Activated CD4-positive, CD25-positive, alpha-beta regulatory T cell treated with anti-CD3 and anti-CD28 coated beads, Interleukin-2, amount 50 U/mL, for 16 hours (primary cell): ENCODE measurements at regions not wholly inside any gene's neighbourhood (a gene's known extent, or its start where the extent isn't known, plus 50 kb on each side); places are given as distances from the start of the nearest gene placed in this dataset.
A peak's percentile ranks its signal among the peaks of the same experiment; 100 is the strongest.

Experiments used
- DNase-seq: peaks from one replicate; pipeline ENCODE4 v3.0.0-alpha.2; 2020; ENCODE audit warnings: low read depth, low spot score

DNA sequence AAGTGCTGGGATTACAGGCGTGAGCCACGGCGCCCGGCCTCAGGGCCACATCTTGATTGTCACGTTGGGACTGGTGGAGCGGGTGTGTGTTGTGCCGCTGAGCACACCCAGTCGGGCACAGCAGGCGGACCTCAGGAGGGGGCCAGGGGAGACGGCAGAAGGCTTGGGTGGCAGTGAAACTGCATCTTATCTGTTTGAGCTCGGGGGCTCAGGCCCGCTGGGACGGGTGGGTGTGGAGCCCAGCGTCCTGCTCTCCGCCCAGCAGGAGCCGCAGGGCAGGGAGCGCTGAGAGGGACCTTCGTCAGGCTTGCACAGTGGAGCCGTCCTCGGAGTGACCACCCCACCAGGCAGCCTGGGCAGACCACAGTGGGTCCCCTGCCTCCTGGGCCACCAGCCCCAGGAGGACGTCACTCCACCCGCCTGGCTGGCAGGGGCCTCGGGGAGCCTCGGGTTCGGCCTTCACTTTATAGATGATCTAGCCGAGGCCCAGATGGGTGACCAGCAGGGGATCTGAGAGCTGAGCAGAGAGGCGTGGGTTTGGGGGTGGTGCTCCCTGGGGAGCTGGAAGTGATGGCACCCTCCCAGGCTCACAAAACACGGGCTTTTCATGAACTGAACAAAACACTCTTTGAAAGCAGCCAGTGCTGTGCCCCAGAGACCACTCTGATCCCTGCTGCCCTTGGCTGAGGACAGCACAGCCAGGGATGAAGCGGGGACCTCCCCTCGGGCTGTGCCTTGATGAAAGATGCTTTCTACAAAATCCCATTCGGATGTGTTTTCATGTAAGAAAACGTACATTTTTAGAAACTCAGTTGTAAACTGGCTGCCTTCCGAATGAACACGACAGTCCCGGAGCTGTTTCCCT, 181.1 kb downstream of the SEC14L1 start:
- DNase-seq = no peak

DNA sequence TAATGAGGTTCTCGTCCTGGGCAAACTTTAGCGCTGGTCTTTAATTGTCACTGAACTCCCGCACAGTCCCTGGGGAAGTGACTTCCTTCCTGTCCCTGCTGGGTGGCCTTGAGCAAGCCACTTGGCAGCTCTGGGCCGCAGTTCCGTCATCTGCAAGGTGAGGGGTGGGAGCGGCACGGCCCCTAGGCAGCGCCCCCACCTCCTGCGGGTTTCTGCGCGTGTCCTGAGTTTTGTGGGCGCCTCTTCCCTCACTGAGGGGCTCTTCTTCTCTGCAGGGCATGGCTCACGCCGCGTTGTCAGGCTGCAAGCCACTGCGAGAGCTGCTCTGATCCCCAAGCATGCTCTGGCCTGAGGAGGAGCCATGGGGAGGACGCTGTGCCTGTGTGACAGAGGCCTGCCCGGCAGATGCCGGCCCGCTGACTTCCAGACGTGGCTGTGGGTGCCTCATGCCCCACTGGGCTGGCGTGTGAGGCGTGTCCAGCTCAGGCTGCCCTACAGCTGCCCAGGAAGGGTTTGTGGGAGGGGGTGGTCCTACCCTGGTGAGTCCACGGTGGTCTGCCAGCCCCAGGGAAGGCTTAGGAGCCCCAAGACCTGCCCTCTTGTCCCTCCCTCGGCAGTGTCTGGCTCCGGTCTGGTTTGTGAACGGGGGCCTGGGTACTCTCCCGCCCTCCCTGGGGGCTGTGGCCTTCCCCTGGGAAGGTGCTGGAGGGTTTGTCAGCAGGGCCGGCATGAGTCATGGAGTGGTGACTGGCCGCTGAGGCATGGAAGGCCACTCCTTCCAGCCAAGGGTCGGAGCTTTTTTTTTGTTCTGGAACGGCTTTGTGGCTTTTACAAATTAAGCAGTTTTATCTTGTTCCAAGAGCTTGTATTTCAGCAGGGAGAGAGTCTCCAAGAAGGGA, 182.0 kb downstream of the SEC14L1 start:
- no peak for DNase-seq

DNA sequence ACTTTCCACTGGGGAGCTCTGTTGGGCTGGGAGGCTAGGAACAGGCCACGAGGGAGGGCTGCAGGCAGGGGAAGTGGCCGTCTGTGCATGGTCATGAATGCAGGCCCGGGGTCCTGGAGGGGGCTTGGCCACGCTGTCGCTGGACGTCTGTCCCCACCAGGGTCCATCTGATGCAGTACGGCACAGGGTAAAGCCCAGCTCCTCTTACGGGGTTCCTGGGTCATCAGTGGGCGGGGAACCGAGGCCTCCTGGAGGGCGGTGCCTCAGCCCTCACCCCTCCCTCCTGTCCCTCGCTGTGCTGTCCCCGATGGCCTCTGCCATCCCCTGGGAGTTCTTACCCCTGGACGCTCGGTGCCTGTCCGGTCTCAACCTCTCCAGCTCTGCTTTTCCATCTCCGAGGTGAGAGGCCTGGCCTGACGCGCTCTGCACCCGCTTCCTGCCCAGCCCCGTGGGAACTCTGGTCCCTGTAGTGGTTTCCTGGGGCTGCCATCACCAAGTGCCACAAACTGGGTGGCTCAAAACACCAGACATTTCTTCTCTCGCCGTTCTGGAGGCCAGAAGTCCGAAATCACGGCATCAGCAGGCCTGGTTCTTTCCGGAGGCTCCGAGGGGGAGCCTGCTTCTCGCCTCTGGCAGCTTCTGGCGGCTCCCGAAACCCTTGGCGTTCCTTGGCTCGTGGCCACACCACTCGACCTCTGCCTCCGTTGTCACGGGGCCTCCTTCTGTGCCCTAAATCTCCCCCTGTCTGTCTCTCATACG, 182.8 kb downstream of the SEC14L1 start:
- no peak for DNase-seq

DNA sequence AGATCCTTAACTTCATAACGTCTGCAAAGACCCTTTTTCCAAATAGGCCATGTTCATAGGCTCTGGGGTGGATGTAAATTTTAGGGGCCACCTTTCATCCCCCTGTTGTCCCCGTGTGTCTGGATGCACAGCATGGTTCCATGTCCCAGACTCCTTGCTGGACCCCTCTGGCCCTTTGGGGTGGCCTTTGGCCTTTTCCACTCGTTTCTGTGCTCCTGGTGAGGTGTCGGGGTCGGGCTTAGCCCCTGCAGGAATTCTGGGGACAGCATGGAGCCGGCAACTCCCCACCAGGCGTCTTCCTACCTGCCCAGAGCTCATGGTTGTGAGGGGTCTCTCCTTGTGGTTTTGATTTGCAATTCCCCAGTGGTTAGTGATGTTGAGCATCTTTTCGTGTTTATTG, 183.5 kb downstream of the SEC14L1 start:
- no peak for DNase-seq

DNA sequence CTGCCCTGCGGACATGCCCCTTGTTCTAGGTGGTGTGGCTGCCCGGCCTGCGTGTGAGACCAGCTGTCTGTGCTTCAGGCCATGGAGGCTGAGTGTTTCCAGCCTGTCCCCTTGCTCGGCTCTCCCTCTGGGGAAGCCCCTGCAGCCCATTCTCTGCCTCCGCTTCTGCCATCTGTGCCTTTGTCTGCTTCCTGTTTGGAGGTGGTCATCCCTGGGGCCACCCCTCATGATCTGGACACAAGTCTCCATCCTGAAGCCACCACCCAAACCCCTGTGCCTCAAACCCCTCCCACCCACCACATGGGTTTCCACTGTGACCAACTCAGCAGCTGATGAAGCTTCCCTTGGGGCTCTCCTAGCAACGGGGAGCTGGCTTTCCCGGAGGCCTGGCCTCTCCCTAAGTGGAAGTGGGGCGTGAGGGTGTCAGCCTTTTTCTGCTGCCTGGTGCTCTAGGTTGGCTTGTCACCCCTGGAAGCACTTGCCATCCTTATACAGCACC, 184.9 kb downstream of the SEC14L1 start:
- no peak for DNase-seq

DNA sequence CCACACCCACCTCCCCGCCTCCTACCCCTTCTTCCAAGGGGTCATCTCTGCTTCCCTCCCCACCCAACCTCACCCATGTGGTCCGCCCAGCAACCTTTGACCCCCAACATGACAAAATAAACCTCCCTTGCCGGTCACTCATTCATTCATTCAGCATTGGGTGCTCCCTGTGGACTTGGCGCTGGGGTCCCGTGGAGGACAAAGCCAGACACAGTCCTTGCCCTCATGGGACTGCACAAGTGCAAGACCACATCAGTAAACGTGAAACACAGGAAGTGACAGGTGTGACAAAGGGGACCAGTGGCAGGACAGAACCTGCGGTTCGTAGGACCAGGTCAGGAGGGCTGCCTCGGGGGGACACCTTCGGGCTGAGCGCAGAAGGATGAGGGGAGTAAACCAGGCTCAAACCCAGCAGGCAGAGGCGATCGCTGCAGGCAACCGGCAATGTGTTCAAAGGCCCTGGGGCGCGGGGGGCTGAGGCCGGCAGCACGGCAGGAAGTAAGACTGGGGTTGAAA, 185.4 kb downstream of the SEC14L1 start:
- DNase-seq = no peak

DNA sequence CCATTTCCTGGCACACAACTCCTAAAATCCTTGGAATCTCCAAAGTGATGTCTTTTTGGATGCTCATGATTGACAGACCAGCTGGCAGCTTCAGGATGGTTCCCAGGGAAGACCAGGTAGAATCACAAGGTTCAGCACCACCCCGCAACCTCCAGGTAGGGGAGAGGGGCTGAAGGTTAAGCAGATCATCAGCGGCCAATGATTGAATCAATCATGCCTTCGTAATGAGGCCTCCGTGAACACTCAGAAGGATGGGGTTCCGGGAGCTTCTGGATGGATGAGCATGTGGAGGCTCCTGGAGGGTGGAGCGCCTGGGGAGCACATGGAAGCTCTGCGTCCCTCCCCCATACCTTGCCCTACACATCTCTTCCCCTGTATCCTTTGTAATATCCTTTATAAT, 185.9 kb downstream of the SEC14L1 start:
- DNase-seq = no peak

DNA sequence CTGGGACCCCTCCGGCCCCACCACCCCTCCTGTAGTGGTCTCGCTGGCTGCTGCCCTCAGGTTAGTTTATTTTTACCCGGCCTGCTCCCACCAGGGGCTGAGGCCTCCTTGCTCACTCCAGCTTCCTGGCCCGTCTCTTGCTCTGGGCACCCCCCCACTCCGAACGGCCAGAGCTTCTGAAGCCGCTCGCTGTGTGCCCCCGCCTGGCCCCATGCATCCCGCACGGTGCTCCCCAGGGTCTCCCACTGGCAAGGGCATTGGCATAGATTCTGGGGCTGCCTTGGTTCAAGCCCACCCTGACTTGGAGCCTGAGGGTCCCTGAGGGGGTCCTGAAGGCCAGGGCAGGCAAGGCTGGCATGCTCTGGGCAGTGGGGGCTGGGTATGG, 186.4 kb downstream of the SEC14L1 start:
- DNase-seq = no peak

DNA sequence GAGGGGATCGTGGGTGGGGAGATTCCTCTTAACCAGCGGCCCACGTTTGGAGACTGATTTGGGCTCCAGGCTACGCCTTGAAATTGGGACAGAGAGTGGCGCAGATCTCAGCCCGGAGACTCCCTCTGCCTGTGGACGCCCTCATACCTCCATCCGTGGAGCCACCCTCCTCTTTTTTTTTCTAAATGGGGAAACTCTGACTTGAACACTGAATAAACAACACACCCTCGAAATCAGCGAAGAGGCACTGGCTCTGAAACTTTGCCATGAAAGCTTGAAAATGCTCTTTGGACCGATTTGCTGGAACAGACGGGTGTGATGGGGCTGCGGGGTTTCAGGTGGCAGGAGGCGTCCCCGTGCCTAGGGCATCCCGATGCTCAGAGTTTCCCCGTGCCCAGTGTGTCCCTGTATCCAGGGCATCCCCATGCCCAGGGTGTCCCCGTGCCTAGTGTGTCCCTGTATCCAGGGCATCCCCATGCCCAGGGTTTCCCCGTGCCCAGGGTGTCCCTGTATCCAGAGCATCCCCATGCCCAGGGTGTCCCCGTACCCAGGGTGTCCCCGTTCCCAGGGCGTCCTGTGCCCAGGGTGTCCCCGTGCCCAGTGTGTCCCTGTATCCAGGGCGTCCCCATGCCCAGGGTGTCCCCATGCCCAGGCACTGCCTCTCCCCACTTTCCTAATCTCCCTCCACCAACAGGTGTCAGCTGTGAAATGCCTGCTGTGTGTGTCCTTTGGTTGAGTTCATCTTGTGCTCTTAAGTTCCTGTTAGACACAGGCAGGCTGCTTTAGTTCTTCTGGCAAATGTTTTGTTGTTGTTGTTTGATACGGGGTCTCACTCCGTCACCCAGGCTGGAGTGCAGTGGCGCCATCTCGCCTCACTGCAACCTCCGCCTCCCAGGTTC, 187.0 kb downstream of the SEC14L1 start:
- no peak for DNase-seq

DNA sequence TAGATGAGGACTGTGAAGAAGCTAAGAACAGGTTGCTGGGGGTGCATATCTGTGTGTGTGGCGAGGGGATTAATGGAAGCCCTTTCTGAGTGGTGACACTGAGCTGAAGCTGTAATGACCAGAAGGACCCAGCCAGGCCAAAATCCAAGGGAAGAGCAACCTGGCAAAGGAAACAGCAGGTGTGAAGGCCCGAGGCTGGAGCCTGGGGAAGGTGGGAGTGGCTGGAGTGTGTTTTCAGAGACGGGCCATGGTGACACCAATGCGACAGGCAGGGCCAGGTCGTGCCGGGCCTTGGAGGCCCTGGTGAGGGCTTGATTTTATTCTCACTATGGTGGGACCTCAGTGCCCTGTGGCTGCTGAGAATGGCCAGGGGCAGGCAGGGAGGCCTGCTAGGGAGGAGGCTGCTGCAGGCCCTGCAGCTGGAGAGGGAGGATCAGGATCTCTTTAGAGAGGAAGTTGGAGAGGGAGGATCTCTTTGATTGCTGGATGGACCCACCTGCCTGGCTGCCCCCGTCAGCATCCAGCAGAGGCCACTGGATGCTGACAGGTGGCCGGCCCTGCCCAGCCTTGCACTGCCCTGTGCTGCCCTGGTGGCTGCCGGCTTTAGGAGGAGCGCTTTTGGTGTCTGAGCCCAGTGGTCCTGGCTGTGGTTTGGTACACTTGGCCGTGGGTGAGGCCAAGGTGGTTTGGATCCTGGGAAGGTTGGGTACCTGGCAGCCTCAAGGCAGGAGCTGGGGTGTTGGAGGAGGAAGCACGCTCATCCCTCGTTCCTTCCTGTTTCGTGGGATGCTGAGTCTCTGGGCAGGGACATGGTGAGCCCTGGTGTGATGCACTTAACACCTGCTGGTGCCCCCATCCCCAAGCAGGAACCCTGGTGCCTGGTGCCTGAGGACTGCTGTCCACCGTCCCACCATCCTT, 188.3 kb downstream of the SEC14L1 start:
- no peak for DNase-seq

DNA sequence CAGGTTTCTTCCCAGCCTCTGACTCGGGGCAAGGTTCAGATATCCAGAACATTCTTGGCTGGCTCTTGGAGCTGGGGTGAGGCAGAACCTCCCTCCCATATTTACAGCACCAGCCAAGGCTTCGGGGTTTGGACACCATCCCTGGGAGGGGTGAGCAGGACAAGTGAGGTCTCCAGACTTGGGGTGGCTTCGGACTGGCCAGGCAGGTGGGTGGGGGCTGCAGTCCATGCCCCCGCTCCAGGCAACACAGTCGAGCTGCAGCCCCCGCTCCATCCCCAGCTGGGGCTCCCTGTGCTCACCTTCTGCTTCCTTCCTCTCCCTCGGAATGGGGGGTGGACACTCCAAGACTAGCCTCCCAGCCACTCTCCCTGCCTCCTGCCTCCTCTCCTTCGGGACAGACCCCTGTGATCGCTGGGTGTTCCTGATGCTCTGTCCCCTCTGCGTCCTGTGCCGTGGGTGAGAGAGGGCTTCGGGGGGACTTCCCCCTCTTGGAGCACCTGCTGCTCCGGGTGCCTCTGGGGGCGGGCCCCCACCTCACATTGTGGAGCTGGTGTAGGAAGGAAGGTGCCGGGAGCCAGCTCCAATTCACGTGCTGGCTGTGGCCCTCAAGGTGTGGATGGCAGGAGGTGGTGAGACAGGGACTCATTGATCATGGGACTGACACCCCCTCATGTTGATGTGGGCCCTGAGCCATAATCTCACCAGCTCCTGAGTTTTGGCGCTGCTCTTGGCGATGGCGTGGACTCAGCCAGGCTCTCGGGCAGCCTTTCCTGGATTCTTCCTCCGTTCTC, 189.2 kb downstream of the SEC14L1 start:
- DNase-seq = no peak

DNA sequence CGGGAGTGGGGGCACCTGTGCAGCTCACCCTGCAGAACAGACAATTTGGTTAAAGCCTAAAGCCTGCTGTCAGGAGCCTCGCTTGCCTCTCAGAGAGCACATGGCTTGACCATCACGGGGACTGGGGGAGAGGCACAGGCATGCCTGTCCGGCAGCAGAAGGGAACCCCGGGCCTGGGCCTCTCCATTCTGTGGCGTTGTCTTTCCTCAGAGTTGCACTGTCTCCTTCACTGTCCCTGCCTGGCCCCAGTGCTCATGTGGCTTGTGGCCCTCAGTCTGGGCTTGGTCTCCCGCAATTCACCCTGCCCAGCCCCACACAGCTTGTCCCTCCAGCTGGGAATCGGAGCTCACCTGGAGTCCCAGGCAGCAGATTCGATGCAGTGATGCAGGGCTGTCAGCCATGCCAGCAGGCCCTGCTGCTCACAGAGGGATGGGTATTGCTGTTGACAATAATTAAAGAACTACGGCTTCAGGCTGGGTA, 189.9 kb downstream of the SEC14L1 start:
- no peak for DNase-seq

DNA sequence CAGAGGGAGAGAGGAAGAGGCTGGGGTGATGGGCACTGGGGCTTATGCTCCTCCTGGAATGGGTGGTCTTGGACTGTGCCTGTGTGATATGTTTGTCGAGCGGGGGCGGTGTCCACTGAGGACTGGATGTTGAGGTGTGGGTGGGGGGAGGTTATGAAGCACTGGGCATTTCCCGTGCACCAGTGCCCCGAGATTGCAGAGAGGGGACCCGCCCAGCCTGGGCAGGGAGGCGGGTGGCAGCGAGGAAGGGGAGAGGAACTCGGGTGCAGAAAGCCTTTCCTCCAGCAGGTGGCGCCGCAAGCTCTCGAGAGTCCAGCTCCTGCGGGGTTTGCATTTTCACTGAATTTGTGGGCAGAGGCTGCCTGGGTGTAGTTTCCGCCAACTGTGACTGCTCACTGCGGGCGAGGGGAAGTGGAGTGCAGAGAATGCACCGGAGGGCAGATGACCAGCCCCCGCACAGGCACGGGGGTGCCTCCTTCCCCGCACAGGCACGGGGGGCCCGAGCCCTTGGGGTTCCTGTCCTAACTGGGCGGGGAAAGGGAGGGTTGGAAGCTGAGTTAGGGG, 190.6 kb downstream of the SEC14L1 start:
- DNase-seq = peak; percentile 90

DNA sequence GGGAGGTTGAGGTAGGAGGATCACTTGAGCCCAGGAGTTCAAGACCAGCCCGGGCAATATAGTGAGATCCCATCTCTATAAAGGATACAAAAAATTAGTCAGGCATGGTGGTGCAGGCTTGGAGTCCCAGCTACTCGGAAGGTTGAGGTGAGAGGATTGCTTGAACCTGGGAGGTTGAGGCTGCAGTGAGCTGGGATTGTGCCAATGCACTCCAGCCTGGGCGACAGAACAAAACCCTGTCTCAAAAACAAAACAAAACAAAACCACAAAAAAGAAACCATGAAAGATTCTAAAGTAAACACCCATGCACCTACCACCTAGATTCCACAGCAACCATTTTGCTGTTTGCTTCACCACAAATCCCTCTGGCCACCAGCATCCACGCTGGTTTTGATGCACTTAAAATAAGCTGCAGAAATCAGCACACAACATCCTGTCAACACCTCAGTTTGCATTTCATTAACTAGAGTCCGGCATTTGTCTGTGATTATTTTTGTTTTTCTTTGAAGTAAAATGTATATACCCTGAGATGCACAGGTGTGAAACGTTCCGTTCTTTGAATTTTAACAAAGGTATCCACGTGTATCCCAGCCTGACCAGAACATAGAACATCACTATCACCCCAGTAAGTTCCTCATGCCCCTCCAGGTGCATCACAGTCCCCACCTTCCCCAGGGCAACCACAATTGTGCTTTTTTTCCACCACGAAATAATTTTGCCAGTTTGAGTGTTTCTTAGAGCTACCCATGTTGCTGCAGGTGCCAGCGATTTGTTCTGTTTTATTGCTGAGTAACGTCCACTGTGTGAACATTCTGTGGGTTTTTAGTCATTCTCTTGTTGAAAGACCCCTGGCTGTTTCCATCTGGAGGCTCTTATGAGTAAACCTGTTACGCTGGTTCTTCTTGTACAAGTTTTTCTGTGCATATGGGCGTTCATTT, 191.5 kb downstream of the SEC14L1 start:
- DNase-seq = no peak

DNA sequence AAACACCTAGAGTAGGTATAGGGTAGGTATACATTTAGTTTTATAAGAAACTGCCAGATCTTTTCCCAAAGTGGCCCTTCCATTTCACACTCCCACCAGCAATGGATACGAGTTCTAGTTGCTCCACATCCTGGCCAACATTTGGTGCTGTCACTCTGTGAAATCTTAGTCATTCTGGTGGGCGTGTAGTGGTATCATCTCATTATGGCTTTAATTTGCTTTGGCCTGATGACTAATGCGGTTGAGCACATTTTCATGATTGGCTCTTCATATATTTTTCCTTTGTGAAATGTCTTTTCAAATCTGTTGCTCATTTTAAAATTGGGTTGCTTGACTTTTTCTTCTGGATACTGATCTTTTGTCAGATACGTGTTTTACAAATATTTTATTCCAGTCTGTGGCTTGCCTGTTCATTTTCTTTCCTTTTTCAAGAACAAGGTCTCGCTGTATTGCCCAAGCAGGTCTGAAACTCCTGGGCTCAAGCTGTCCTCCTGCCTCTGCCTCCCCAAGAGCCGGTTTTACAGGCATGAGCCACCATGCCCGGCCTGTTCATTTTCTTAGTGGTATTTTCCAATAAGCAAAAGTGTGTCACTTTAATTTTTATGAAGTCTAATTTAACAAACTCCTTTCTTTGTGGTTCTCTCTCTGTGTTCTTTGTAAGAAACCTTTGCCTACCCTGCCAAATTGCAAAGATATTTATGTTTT, 192.4 kb downstream of the SEC14L1 start:
- no peak for DNase-seq

DNA sequence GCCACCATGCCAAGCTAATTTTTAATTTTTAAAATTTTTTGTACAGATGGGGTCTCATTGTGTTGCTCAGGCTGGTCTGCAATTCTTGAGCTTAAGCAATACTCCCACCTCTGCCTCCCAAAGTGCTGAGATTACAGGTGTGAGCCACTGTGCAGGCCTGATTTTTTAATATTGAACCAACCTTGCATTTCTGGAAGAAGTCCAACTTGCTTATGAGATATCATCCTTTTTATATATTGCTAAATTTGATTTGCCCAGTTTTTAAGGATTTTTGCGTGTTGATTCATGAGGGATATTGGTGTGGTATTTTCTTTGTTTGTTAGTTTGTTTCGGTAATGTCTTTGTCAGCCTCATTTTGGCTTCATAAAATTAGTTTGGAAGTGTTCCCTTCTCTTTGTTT, 196.4 kb downstream of the SEC14L1 start:
- DNase-seq = no peak
